B cell (primary cell): ENCODE measurements at regions not wholly inside any gene's neighbourhood (a gene's known extent, or its start where the extent isn't known, plus 50 kb on each side); places are given as distances from the start of the nearest gene placed in this dataset.

Experiments
- ATAC-seq: fragments of 200-7000 bp; cut with Tn5 transposase; one replicate; pipeline ENCODE4 v1.10.0; 2021; ENCODE audit warnings: low read depth, mild to moderate bottlenecking, moderate number of reproducible peaks, moderate library complexity
- CTCF ChIA-PET: fragments of 350-600 bp; sonication (Branson Sonifier 250); formaldehyde crosslinking; loops from one replicate; lab custom pipeline; 2021; ENCODE audit warnings: antibody characterized with exemption, inconsistent platforms; lab: Charles Lee
- POLR2A ChIA-PET: fragments of 350-600 bp; sonication (Branson Sonifier 250); formaldehyde crosslinking; loops from one replicate; lab custom pipeline; 2021; ENCODE audit warnings: antibody characterized with exemption; lab: Charles Lee
- DNase-seq: peaks from one replicate; pipeline ENCODE4 v3.0.0; 2013
- H2AFZ ChIP-seq: 2 replicates; pipeline ENCODE4 v1.6.1; 2012; ENCODE audit warnings: mild to moderate bottlenecking, low read depth, low read length; ENCODE audit not compliant: insufficient read depth, poor library complexity, severe bottlenecking
- H3K27ac ChIP-seq, 2 donors: 1 replicate in 1 of 2; 2 replicates in 1 of 2; pipeline ENCODE4 v1.5.1; 2012 to 2013; ENCODE audit warnings: low read length in 2 of 2, mild to moderate bottlenecking in 2 of 2, moderate library complexity in 1 of 2
- H3K27me3 ChIP-seq, 4 experiments: fragments of 200-600 bp in 1 of 4; sonication (generic) in 1 of 4; replicated peaks in 1 of 4; 1 replicate in 2 of 4; 2 replicates in 2 of 4; pipeline versions ENCODE4 v1.6.1 to v1.7.0; 2013 to 2016; ENCODE audit warnings: low read length in 3 of 4, mild to moderate bottlenecking in 2 of 4, mixed read lengths in 1 of 4, moderate library complexity in 1 of 4; ENCODE audit not compliant: insufficient read depth in 4 of 4, control insufficient read depth in 3 of 4; ENCODE audit errors: control extremely low read depth in 1 of 4
- H3K36me3 ChIP-seq, 2 experiments: replicated peaks in 1 of 2; 1 replicate in 1 of 2; 2 replicates in 1 of 2; pipeline versions ENCODE4 v1.6.1 to v1.7.1; 2013; ENCODE audit warnings: low read length in 1 of 2; ENCODE audit not compliant: insufficient read depth in 2 of 2, control insufficient read depth in 1 of 2; ENCODE audit errors: control extremely low read depth in 1 of 2, extremely low read depth in 1 of 2
- H3K4me1 ChIP-seq, 2 donors: fragments of 200-600 bp in 1 of 2; sonication (generic) in 1 of 2; 1 replicate in 1 of 2; 2 replicates in 1 of 2; pipeline versions ENCODE4 v1.5.1 to v1.6.1; 2013 to 2017; ENCODE audit warnings: low read length in 2 of 2; ENCODE audit not compliant: control insufficient read depth in 2 of 2, insufficient read depth in 2 of 2
- H3K4me2 ChIP-seq: replicated peaks from 2 replicates; pipeline ENCODE3; 2012; ENCODE audit warnings: mild to moderate bottlenecking, low read depth, low read length; ENCODE audit not compliant: poor library complexity, severe bottlenecking
- H3K4me3 ChIP-seq, 5 experiments: fragments of 200-600 bp in 1 of 5; sonication (generic) in 1 of 5; 1 replicate in 3 of 5; 2 replicates in 2 of 5; pipeline versions ENCODE4 v1.5.1 to v1.7.0; 2011 to 2016; ENCODE audit warnings: low read length in 4 of 5, mild to moderate bottlenecking in 4 of 5, low read depth in 2 of 5, control low read depth in 1 of 5, moderate library complexity in 1 of 5; ENCODE audit not compliant: insufficient read depth in 1 of 5; ENCODE audit errors: control extremely low read depth in 1 of 5, extremely low read depth in 1 of 5
- H3K79me2 ChIP-seq: fragments of 200-600 bp; sonication (generic); one replicate; pipeline ENCODE4 v1.6.0; 2016; ENCODE audit warnings: low read length; ENCODE audit not compliant: control insufficient read depth, insufficient read depth
- H3K9ac ChIP-seq: fragments of 200-600 bp; sonication (generic); 2 replicates; pipeline ENCODE4 v1.6.1; 2017; ENCODE audit warnings: mild to moderate bottlenecking, low read length, moderate library complexity
- H3K9me3 ChIP-seq, 3 donors: one replicate each; pipeline versions ENCODE4 v1.6.1 to v1.7.1; 2013; ENCODE audit warnings: low read length in 2 of 3; ENCODE audit not compliant: control insufficient read depth in 2 of 3, insufficient read depth in 1 of 3; ENCODE audit errors: control extremely low read depth in 1 of 3
- H4K20me1 ChIP-seq: 2 replicates; pipeline ENCODE4 v1.6.0; 2012; ENCODE audit warnings: mild to moderate bottlenecking, low read length; ENCODE audit not compliant: insufficient read depth, control insufficient read depth, poor library complexity, severe bottlenecking
- H3K27ac Mint-ChIP-seq: one replicate; pipeline ENCODE4 v1.8.0; 2021; ENCODE audit warnings: mixed read lengths
- H3K27me3 Mint-ChIP-seq: one replicate; pipeline ENCODE4 v1.8.0; 2021; ENCODE audit warnings: mixed read lengths
- H3K4me1 Mint-ChIP-seq: one replicate; pipeline ENCODE4 v1.8.0; 2021; ENCODE audit warnings: mixed read lengths
- H3K4me3 Mint-ChIP-seq: one replicate; pipeline ENCODE4 v1.8.0; 2021; ENCODE audit warnings: mixed read lengths
- H3K9me3 Mint-ChIP-seq: one replicate; pipeline ENCODE4 v1.8.0; 2022; ENCODE audit warnings: mixed read lengths; ENCODE audit not compliant: insufficient read depth
- CTCF ChIP-seq: fragments of 200-600 bp; IDR thresholded peaks from one replicate; pipeline ENCODE4 v1.8.0; 2022; ENCODE audit warnings: antibody characterized with exemption, mild to moderate bottlenecking
- EZH2 ChIP-seq: IDR thresholded peaks from 2 replicates; pipeline ENCODE4 v1.6.1; 2012; ENCODE audit warnings: borderline replicate concordance, low read depth, mild to moderate bottlenecking, moderate library complexity, low read length; ENCODE audit not compliant: insufficient read depth, poor library complexity, severe bottlenecking
- WGBS: methylation state at CpG from one replicate; pipeline ENCODE4 v1.1.5; 2013; ENCODE audit warnings: missing lambda C conversion rate; ENCODE audit not compliant: insufficient coverage; 5-methylcytosine and 5-hydroxymethylcytosine counted together
- intact Hi-C: fragments of 100-400 bp; cut with micrococcal nuclease; formaldehyde crosslinking; loops from one replicate; pipeline ENCODE4 v1.10.0; 2022

GRCh38 chr2:35168351-35168750, 1187.2 kb upstream of the CRIM1 start:
- Mint-ChIP-seq H3K27me3 (no peaks in the 10 kb centered on the region), H3K4me1 (no peaks in the 10 kb centered on the region), H3K9me3 (no peaks in the 10 kb centered on the region), H3K27ac (no peak overlapping the region), H3K4me3 (no peak overlapping the region)
- Histone ChIP-seq H3K4me1 (no peaks in the 10 kb centered on the region), H3K4me3 (no peak overlapping the region), H3K27ac (no peak overlapping the region), H3K9me3 (no peaks in the 10 kb centered on the region), H2AFZ (no peak overlapping the region), H3K27me3 (no peaks in the 10 kb centered on the region), H3K4me2 (no peak overlapping the region), H3K36me3 (no peaks in the 10 kb centered on the region), H4K20me1 (no peaks in the 10 kb centered on the region), H3K79me2 (no peaks in the 10 kb centered on the region), H3K9ac (no peak overlapping the region)
- no peak for DNase-seq
- intact Hi-C loops: no loop called here
- ChIA-PET CTCF (no interaction called here), POLR2A (no interaction called here)
- ATAC-seq: no peak
- TF ChIP-seq CTCF: no peak

- peaks cover 2% of the 10 kb centered on the region for H3K9me3 Mint-ChIP-seq
- CTCF ChIA-PET: no interaction called here
These were observed 1191.6 kb upstream of the CRIM1 start for GRCh38 chr2:35163948-35164347.

More at GRCh38 chr2:35163948-35164347, 1191.6 kb upstream of the CRIM1 start:
- no CpG with 5 or more reads among the region's 2 CpGs for WGBS
- POLR2A ChIA-PET: no interaction called here
- H3K4me3 ChIP-seq: no peak overlapping the region
- Mint-ChIP-seq H3K27me3 (no peaks in the 10 kb centered on the region), H3K4me3 (no peak overlapping the region), H3K4me1 (no peaks in the 10 kb centered on the region), H3K27ac (no peak overlapping the region)
- no peaks in the 10 kb centered on the region for H4K20me1 ChIP-seq
- H3K4me1 ChIP-seq: no peaks in the 10 kb centered on the region
- H2AFZ ChIP-seq: no peak overlapping the region
- H3K27me3 ChIP-seq: no peaks in the 10 kb centered on the region
- H3K9me3 ChIP-seq: peaks cover 0 to 2% (median 0%) of the 10 kb centered on the region in 3 donors
- TF ChIP-seq EZH2 (no peak), CTCF (no peak)
- no peaks in the 10 kb centered on the region for H3K79me2 ChIP-seq
- ATAC-seq (no peak), DNase-seq (no peak)
- no peak overlapping the region for H3K27ac ChIP-seq
- intact Hi-C loops: no loop called here
- H3K4me2 ChIP-seq: no peak overlapping the region
- H3K36me3 ChIP-seq: no peaks in the 10 kb centered on the region
- no peak overlapping the region for H3K9ac ChIP-seq
